ENCODE measurements at regions not wholly inside any gene's neighbourhood (a gene's known extent, or its start where the extent isn't known, plus 50 kb on each side); places are given as distances from the start of the nearest gene placed in this dataset.

- no peak overlapping the region for H3K27ac Mint-ChIP-seq (ENCODE audit: unreplicated experiment)
- DNase-seq: no peak
- intact Hi-C loops (cut with micrococcal nuclease; ENCODE audit: unreplicated experiment): no loop called here
- peaks cover 12% of the 10 kb centered on the region for H3K27me3 Mint-ChIP-seq (ENCODE audit: insufficient read depth, unreplicated experiment)
- no TSS peak for BruUV-seq (replicated peaks)
- TF ChIP-seq CTCF (IDR thresholded peaks at IDR 0.05; ENCODE audit: insufficient read depth in 1 of 2, low read depth in 1 of 2, low read length in 1 of 2, severe bottlenecking in 1 of 2, unreplicated experiment in 1 of 2): no peak
- no peak overlapping the region for H3K4me3 Mint-ChIP-seq (ENCODE audit: unreplicated experiment)
- no peaks in the 10 kb centered on the region for H3K9me3 ChIP-seq
- no peaks in the 10 kb centered on the region for H3K27me3 ChIP-seq (replicated peaks; ENCODE audit: control insufficient read depth, insufficient read depth, low read length)
- H3K4me3 ChIP-seq (ENCODE audit: low read depth, low read length): no peak overlapping the region
- H3K4me1 Mint-ChIP-seq (ENCODE audit: low read depth, unreplicated experiment): no peaks in the 10 kb centered on the region
- no peaks in the 10 kb centered on the region for H3K9me3 Mint-ChIP-seq (ENCODE audit: unreplicated experiment)
- H3K36me3 Mint-ChIP-seq (ENCODE audit: insufficient read depth, unreplicated experiment): no peaks in the 10 kb centered on the region
- ChIA-PET POLR2A (no interaction called here), CTCF (no interaction called here)
- H3K4me1 ChIP-seq: no peaks in the 10 kb centered on the region
- no peaks in the 10 kb centered on the region for H3K36me3 ChIP-seq (ENCODE audit: control insufficient read depth, insufficient read depth, low read length)
Observed at GRCh38 chr4:180436361-180436760, 1806.8 kb upstream of the TENM3 start.

GRCh38 chr4:180437601-180438000 is 1805.6 kb upstream of the TENM3 start:
- intact Hi-C loops (cut with micrococcal nuclease; ENCODE audit: unreplicated experiment): no loop called here
- no TSS peak for BruUV-seq (replicated peaks)
- POLR2A ChIA-PET: no interaction called here
- Mint-ChIP-seq H3K4me1 (ENCODE audit: low read depth, unreplicated experiment) (no peaks in the 10 kb centered on the region), H3K4me3 (ENCODE audit: unreplicated experiment) (no peak overlapping the region), H3K27ac (ENCODE audit: unreplicated experiment) (no peak overlapping the region), H3K27me3 (ENCODE audit: insufficient read depth, unreplicated experiment) (peaks cover 12% of the 10 kb centered on the region), H3K9me3 (ENCODE audit: unreplicated experiment) (no peaks in the 10 kb centered on the region), H3K36me3 (ENCODE audit: insufficient read depth, unreplicated experiment) (no peaks in the 10 kb centered on the region)
- Histone ChIP-seq H3K36me3 (ENCODE audit: control insufficient read depth, insufficient read depth, low read length) (no peaks in the 10 kb centered on the region), H3K27me3 (replicated peaks; ENCODE audit: control insufficient read depth, insufficient read depth, low read length) (no peaks in the 10 kb centered on the region), H3K4me3 (ENCODE audit: low read depth, low read length) (no peak overlapping the region), H3K9me3 (no peaks in the 10 kb centered on the region), H3K4me1 (no peaks in the 10 kb centered on the region)
- DNase-seq: no peak
- CTCF ChIA-PET: no interaction called here
- TF ChIP-seq CTCF (IDR thresholded peaks at IDR 0.05; ENCODE audit: insufficient read depth in 1 of 2, low read depth in 1 of 2, low read length in 1 of 2, severe bottlenecking in 1 of 2, unreplicated experiment in 1 of 2): no peak

- Histone ChIP-seq H3K27me3 (replicated peaks; ENCODE audit: control insufficient read depth, insufficient read depth, low read length) (no peaks in the 10 kb centered on the region), H3K36me3 (ENCODE audit: control insufficient read depth, insufficient read depth, low read length) (no peaks in the 10 kb centered on the region), H3K4me1 (no peaks in the 10 kb centered on the region), H3K4me3 (ENCODE audit: low read depth, low read length) (no peak overlapping the region), H3K9me3 (no peaks in the 10 kb centered on the region)
- no peak for TF ChIP-seq CTCF (IDR thresholded peaks at IDR 0.05; ENCODE audit: insufficient read depth in 1 of 2, low read depth in 1 of 2, low read length in 1 of 2, severe bottlenecking in 1 of 2, unreplicated experiment in 1 of 2)
- intact Hi-C loops (cut with micrococcal nuclease; ENCODE audit: unreplicated experiment): loop anchor here (2.0 kb wide), 1 partner anchor 216 kb away; no protein-coding TSS in a partner anchor
- POLR2A ChIA-PET: no interaction called here
- no peaks in the 10 kb centered on the region for H3K27me3 Mint-ChIP-seq (ENCODE audit: insufficient read depth, unreplicated experiment)
- no peak for DNase-seq
- CTCF ChIA-PET: no interaction called here
- H3K4me3 Mint-ChIP-seq (ENCODE audit: unreplicated experiment): no peak overlapping the region
- no peak overlapping the region for H3K27ac Mint-ChIP-seq (ENCODE audit: unreplicated experiment)
- H3K9me3 Mint-ChIP-seq (ENCODE audit: unreplicated experiment): no peaks in the 10 kb centered on the region
- no TSS peak for BruUV-seq (replicated peaks)
- no peaks in the 10 kb centered on the region for H3K4me1 Mint-ChIP-seq (ENCODE audit: low read depth, unreplicated experiment)
- no peaks in the 10 kb centered on the region for H3K36me3 Mint-ChIP-seq (ENCODE audit: insufficient read depth, unreplicated experiment)
Observed at GRCh38 chr4:180448306-180448705, 1794.9 kb upstream of the TENM3 start.

All from Caco-2 (cell line).